Colonic mucosa (tissue), 4 donors: ENCODE measurements at regions not wholly inside any gene's neighbourhood (a gene's known extent, or its start where the extent isn't known, plus 50 kb on each side); places are given as distances from the start of the nearest gene placed in this dataset.
A peak's percentile ranks its signal among the peaks of the same experiment; 100 is the strongest.
"Not testable (repeated sequence)": the region's sequence is repeated elsewhere in the genome, so short reads cannot be mapped to it uniquely, and the experiment has no call there.

Experiments
- DNase-seq: peaks from one replicate; pipeline ENCODE4 v3.0.0-alpha.2; 2020
- H3K27ac ChIP-seq: fragments of 200-600 bp; one replicate; pipeline ENCODE4 v1.8.0; 2021
- H3K27me3 ChIP-seq: fragments of 200-600 bp; one replicate; pipeline ENCODE4 v1.8.0; 2021
- H3K36me3 ChIP-seq: fragments of 200-600 bp; one replicate; pipeline ENCODE4 v1.8.0; 2021
- H3K4me1 ChIP-seq: fragments of 200-600 bp; one replicate; pipeline ENCODE4 v1.8.0; 2021; ENCODE audit warnings: mild to moderate bottlenecking
- H3K4me3 ChIP-seq: fragments of 200-600 bp; one replicate; pipeline ENCODE4 v1.8.0; 2021
- H3K9ac ChIP-seq, 2 donors: one replicate each; pipeline ENCODE4 v1.7.0; 2013; ENCODE audit warnings: control low read depth in 2 of 2, low read depth in 2 of 2, low read length in 2 of 2
- H3K9me3 ChIP-seq: fragments of 200-600 bp; one replicate; pipeline ENCODE4 v1.8.0; 2021
- CTCF ChIP-seq: fragments of 200-600 bp; IDR thresholded peaks from one replicate; pipeline ENCODE4 v1.8.0; 2022; ENCODE audit warnings: antibody characterized with exemption, mild to moderate bottlenecking
- intact Hi-C: fragments of 100-400 bp; cut with DNase I; formaldehyde crosslinking; loops from one replicate; pipeline ENCODE4 v1.14.1; 2022
- donor health status: healthy.
- donor health status: DM: no; HTN: no; CAD: no.
- donor health status: DM: no; HTN: no; CAD: no.

GRCh38 chr14:43568022-43568421 lies 939.1 kb downstream of the FSCB start:
- intact Hi-C loops: no loop called here
- Histone ChIP-seq H3K27ac (no peak overlapping the region), H3K27me3 (no peaks in the 10 kb centered on the region), H3K9ac (no peak overlapping the region), H3K36me3 (no peaks in the 10 kb centered on the region), H3K4me1 (no peaks in the 10 kb centered on the region), H3K9me3 (no peaks in the 10 kb centered on the region), H3K4me3 (no peak overlapping the region)
- no peak for TF ChIP-seq CTCF
- DNase-seq: no peak

- Histone ChIP-seq H3K36me3 (no peaks in the 10 kb centered on the region), H3K4me1 (no peaks in the 10 kb centered on the region), H3K27ac (no peak overlapping the region), H3K27me3 (no peaks in the 10 kb centered on the region), H3K4me3 (no peak overlapping the region), H3K9ac (no peak overlapping the region), H3K9me3 (no peaks in the 10 kb centered on the region)
- intact Hi-C loops: no loop called here
- DNase-seq: no peak
- no peak for TF ChIP-seq CTCF
Measured at GRCh38 chr14:43548368-43548767, 958.7 kb downstream of the FSCB start.

- H3K4me3 ChIP-seq, intact Hi-C loops, H3K27me3 ChIP-seq, H3K9me3 ChIP-seq, H3K9ac ChIP-seq, H3K36me3 ChIP-seq, DNase-seq, H3K27ac ChIP-seq, H3K4me1 ChIP-seq: not testable (repeated sequence)
Measured at GRCh38 chr14:43547596-43547995, 959.5 kb downstream of the FSCB start.

GRCh38 chr14:43541356-43541755 lies 965.7 kb downstream of the FSCB start:
- no peaks in the 10 kb centered on the region for H3K4me1 ChIP-seq
- H3K36me3 ChIP-seq: no peaks in the 10 kb centered on the region
- intact Hi-C loops: no loop called here
- H3K9ac ChIP-seq: no peak overlapping the region
- H3K27ac ChIP-seq: no peak overlapping the region
- H3K9me3 ChIP-seq: no peaks in the 10 kb centered on the region
- no peaks in the 10 kb centered on the region for H3K27me3 ChIP-seq
- TF ChIP-seq CTCF: no peak
- DNase-seq: no peak
- H3K4me3 ChIP-seq: no peak overlapping the region

GRCh38 chr14:43540948-43541347 lies 966.1 kb downstream of the FSCB start:
- DNase-seq: no peak

GRCh38 chr14:43539210-43539609 lies 967.9 kb downstream of the FSCB start:
- DNase-seq: no peak

More at GRCh38 chr14:43540948-43541347, 966.1 kb downstream of the FSCB start:
- Histone ChIP-seq H3K4me3 (no peak overlapping the region), H3K27me3 (no peaks in the 10 kb centered on the region), H3K4me1 (no peaks in the 10 kb centered on the region), H3K27ac (no peak overlapping the region), H3K9ac (no peak overlapping the region), H3K36me3 (no peaks in the 10 kb centered on the region), H3K9me3 (no peaks in the 10 kb centered on the region)
- TF ChIP-seq CTCF: no peak
- intact Hi-C loops: no loop called here

More at GRCh38 chr14:43539210-43539609, 967.9 kb downstream of the FSCB start:
- no peak overlapping the region for H3K27ac ChIP-seq
- peak; percentile 25 for TF ChIP-seq CTCF
- no peaks in the 10 kb centered on the region for H3K27me3 ChIP-seq
- no peaks in the 10 kb centered on the region for H3K36me3 ChIP-seq
- H3K9ac ChIP-seq: no peak overlapping the region
- no peaks in the 10 kb centered on the region for H3K9me3 ChIP-seq
- H3K4me1 ChIP-seq: no peaks in the 10 kb centered on the region
- H3K4me3 ChIP-seq: no peak overlapping the region
- intact Hi-C loops: no loop called here
